Stimulated activated naive CD8-positive, alpha-beta T cell treated with anti-CD3 and anti-CD28 coated beads, Interleukin-15, amount 100 ng/mL, for 72 hours (primary cell): ENCODE measurements at regions not wholly inside any gene's neighbourhood (a gene's known extent, or its start where the extent isn't known, plus 50 kb on each side); places are given as distances from the start of the nearest gene placed in this dataset.
A peak's percentile ranks its signal among the peaks of the same experiment; 100 is the strongest.

Experiments used
- ATAC-seq: fragments of 150-1000 bp; cut with Tn5 transposase; 2 replicates; pipeline ENCODE4 v1.10.0; 2021; ENCODE audit warnings: mild to moderate bottlenecking, moderate library complexity
- DNase-seq, 2 donors: peaks; one replicate each; pipeline ENCODE4 v3.0.0; 2021 to 2022
- H3K27ac Mint-ChIP-seq, 2 donors: one replicate each; pipeline ENCODE4 v1.8.0; 2022; ENCODE audit warnings: mild to moderate bottlenecking in 2 of 2, mixed read lengths in 2 of 2, moderate library complexity in 2 of 2
- H3K27me3 Mint-ChIP-seq: one replicate; pipeline ENCODE4 v1.8.0; 2022; ENCODE audit warnings: mixed read lengths
- H3K4me1 Mint-ChIP-seq: one replicate; pipeline ENCODE4 v1.8.0; 2022; ENCODE audit warnings: mild to moderate bottlenecking, mixed read lengths
- H3K4me3 Mint-ChIP-seq, 2 donors: one replicate each; pipeline ENCODE4 v1.8.0; 2022; ENCODE audit warnings: mild to moderate bottlenecking in 2 of 2, mixed read lengths in 2 of 2, moderate library complexity in 1 of 2
- H3K9me3 Mint-ChIP-seq, 2 donors: one replicate each; pipeline ENCODE4 v1.8.0; 2022; ENCODE audit warnings: mixed read lengths in 2 of 2

DNA sequence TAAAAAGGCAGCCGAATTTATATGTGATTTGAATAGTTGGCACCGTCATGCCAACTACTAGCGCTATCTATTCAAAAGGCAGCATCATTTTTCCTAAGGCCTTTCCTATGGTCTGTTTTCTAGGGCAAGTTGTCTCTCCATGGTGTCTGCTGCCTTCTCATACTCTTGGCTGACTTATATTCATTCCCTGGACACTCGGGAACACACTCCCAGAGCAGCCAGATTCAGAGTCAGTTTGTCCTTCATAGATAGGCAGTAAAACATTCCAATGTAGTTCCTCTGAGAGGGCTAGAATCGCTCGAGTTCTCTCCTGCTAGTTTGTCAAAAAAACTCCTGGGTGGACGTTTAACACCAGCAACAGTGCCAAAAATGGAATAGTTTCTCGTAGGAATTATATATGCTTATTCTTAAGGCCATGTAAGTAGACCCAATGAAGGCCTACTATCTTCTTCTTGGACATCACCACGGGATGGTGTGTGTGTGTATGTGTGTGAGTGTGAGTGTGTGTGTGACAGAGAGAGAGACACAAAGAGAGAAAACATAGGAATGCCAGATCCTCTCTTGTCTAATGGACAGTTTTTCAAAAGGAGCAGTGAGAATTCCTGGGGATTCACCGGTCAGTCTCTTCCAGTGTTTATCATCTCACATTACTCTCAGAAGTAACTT, 129.3 kb upstream of the CTAGE1 start:
- Mint-ChIP-seq H3K4me1 (no peaks in the 10 kb centered on the region), H3K9me3 (no peaks in the 10 kb centered on the region), H3K27ac (no peak overlapping the region), H3K27me3 (peaks cover 7% of the 10 kb centered on the region), H3K4me3 (no peak overlapping the region)
- ATAC-seq: no peak
- no peak for DNase-seq

GRCh38 chr18:22547807-22548561, 130.3 kb upstream of the CTAGE1 start:
- Mint-ChIP-seq H3K27me3 (peaks cover 7% of the 10 kb centered on the region), H3K27ac (no peak overlapping the region), H3K4me3 (no peak overlapping the region), H3K9me3 (no peaks in the 10 kb centered on the region), H3K4me1 (no peaks in the 10 kb centered on the region)
- no peak for DNase-seq
- no peak for ATAC-seq

- ATAC-seq (no peak), DNase-seq (no peak)
- Mint-ChIP-seq H3K27me3 (peaks cover 3% of the 10 kb centered on the region), H3K4me1 (no peaks in the 10 kb centered on the region), H3K9me3 (no peaks in the 10 kb centered on the region), H3K4me3 (no peak overlapping the region), H3K27ac (no peak overlapping the region)
Measured at GRCh38 chr18:22549260-22549937, 131.7 kb upstream of the CTAGE1 start.

DNA sequence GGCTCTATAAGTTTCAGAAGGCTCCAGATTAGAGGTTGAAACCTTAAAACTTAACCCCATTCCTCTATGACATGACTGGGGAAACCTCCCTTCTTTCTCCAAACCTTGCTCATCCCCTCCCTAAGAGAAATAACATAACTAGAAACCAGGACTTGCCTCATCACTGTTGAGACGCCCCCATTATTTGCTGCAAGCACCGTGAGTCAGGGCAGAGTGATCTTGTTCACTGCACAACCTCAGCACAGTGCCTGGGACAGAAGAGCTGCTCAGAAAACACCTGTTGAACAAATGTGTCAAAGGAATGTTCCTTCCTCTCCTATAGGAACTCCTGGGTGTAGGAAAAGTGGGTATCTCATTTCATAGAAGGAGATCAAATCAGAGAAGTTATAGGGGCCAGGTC, 132.7 kb upstream of the CTAGE1 start:
- no peak for ATAC-seq
- Mint-ChIP-seq H3K4me1 (no peaks in the 10 kb centered on the region), H3K27me3 (no peaks in the 10 kb centered on the region), H3K27ac (no peak overlapping the region), H3K9me3 (no peaks in the 10 kb centered on the region), H3K4me3 (no peak overlapping the region)
- DNase-seq: no peak

DNA sequence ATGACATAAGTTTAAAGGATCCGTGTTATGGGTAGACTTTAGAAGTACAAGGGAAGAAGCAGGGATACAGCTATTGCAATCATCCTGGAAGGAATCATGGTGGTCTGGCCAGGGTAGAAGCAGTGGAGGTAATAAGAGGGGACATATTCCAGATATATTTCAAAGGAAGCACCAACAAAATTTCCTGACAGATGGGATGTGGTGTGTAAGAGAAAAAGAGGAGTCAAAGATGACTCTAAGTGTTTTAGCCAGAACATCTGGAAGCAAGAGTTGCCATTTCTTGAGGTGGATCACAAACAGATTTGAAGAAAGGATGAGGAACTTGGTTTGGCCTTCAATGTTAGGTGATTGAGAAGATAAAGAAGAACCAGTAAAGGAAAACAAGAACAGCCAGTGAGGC, 133.1 kb upstream of the CTAGE1 start:
- H3K4me1 Mint-ChIP-seq: no peaks in the 10 kb centered on the region
- no peak for ATAC-seq
- H3K4me3 Mint-ChIP-seq: no peak overlapping the region
- no peaks in the 10 kb centered on the region for H3K27me3 Mint-ChIP-seq
- no peaks in the 10 kb centered on the region for H3K9me3 Mint-ChIP-seq
- H3K27ac Mint-ChIP-seq: no peak overlapping the region
- no peak for DNase-seq

- H3K9me3 Mint-ChIP-seq: no peaks in the 10 kb centered on the region
- H3K4me1 Mint-ChIP-seq: no peaks in the 10 kb centered on the region
- ATAC-seq (no peak), DNase-seq (no peak)
- no peak overlapping the region for H3K27ac Mint-ChIP-seq
- H3K27me3 Mint-ChIP-seq: peaks cover 6% of the 10 kb centered on the region
- H3K4me3 Mint-ChIP-seq: no peak overlapping the region
Measured at GRCh38 chr18:22551536-22552151, 133.9 kb upstream of the CTAGE1 start.

GRCh38 chr18:22552254-22552653, 134.5 kb upstream of the CTAGE1 start:
- peaks cover 12% of the 10 kb centered on the region for H3K27me3 Mint-ChIP-seq

DNA sequence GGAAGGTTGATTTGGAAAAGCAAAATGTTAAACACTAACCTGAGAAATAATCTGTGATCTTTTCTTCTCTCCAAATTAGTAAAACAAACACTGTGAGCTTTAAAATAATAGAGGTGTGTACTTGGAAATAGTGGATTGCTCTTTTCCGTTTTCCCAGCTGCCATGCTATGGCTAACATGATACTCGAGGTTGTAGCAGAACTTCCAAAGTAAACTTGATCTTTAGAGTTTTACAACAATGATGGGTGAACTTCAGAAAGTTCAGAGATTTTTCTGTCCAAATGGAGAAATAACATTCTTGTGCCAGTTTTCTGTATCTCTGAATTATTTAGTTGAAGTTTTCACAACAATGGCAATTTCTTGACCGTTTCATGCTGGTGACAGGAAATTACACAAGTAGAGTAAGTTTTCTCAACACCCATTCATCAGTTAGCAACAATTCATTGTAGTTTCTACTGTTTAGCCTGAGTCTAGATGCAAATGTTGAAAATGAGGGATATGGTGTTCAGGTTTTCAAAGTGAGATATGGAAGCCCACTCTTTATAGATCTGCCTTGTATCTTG, 135.3 kb upstream of the CTAGE1 start:
- no peak overlapping the region for H3K4me3 Mint-ChIP-seq
- H3K27ac Mint-ChIP-seq: no peak overlapping the region
- ATAC-seq (no peak), DNase-seq (no peak)
- no peaks in the 10 kb centered on the region for H3K4me1 Mint-ChIP-seq
- no peaks in the 10 kb centered on the region for H3K9me3 Mint-ChIP-seq
- H3K27me3 Mint-ChIP-seq: peaks cover 19% of the 10 kb centered on the region

More at GRCh38 chr18:22552254-22552653, 134.5 kb upstream of the CTAGE1 start:
- ATAC-seq (no peak), DNase-seq (no peak)
- no peaks in the 10 kb centered on the region for H3K4me1 Mint-ChIP-seq
- H3K4me3 Mint-ChIP-seq: no peak overlapping the region
- no peak overlapping the region for H3K27ac Mint-ChIP-seq
- no peaks in the 10 kb centered on the region for H3K9me3 Mint-ChIP-seq

DNA sequence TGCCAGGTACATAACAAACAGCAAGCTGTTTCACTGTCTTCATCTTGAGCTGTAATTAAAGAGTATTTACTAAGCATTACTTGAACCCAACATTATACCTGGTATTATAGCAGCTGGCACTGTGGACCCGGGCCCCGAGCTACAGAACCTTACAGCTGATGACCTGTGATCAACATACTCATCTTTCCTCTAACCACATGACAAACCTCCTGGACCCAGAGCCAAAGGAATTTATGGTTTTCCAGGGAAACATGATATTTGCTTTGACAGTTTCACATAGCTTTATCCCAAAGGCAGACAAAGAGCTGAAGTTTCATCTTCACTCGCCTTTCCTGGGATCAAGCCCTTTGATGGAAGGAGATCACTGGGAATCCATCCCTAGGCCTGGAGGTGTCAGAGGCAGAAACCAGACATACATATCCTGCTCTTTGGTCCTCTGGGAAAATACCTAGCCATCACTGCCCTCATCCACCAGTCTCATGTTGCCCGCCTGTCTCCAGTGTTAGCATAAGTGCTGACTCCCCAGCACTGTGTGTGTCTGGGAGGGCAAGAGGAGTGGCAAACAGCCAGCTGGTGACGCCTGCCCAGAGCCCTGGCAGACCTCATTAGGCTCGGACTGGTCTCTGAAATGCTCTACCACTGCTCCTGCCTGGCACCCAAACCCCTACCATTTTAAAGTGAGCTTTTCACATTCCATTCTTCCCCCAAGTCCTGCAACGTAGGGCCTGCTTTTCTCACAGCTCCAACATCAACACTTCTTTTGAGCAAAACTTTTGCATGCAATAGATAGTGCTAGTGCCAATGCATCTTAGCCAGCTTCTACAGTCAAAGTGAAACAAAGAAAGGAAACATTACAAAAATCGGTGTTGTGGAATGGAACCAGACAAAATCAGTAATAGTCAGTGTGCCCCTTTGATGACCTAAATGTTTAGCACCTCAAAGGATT, 138.8 kb upstream of the CTAGE1 start:
- H3K27me3 Mint-ChIP-seq: peaks cover 50% of the 10 kb centered on the region
- no peak overlapping the region for H3K27ac Mint-ChIP-seq
- no peak overlapping the region for H3K4me3 Mint-ChIP-seq

GRCh38 chr18:22557168-22557941, 139.6 kb upstream of the CTAGE1 start:
- Mint-ChIP-seq H3K4me3 (no peak overlapping the region), H3K27me3 (peaks cover 50% of the 10 kb centered on the region), H3K27ac (no peak overlapping the region), H3K4me1 (peaks cover 16% of the 10 kb centered on the region), H3K9me3 (no peaks in the 10 kb centered on the region)
- DNase-seq (no peak), ATAC-seq (no peak)

More for the DNA sequence above, 138.8 kb upstream of the CTAGE1 start:
- no peaks in the 10 kb centered on the region for H3K9me3 Mint-ChIP-seq
- DNase-seq: no peak
- no peak for ATAC-seq
- H3K4me1 Mint-ChIP-seq: peaks cover 16% of the 10 kb centered on the region

GRCh38 chr18:22558945-22559385, 141.2 kb upstream of the CTAGE1 start:
- peak; percentile 8 for ATAC-seq
- Mint-ChIP-seq H3K4me3 (peak overlapping the region in 1 of 2 donors; percentile 62), H3K27ac (peak overlapping the region in 1 of 2 donors; percentile 57), H3K4me1 (peaks cover 16% of the 10 kb centered on the region), H3K9me3 (no peaks in the 10 kb centered on the region), H3K27me3 (peaks cover 50% of the 10 kb centered on the region)
- no peak for DNase-seq

DNA sequence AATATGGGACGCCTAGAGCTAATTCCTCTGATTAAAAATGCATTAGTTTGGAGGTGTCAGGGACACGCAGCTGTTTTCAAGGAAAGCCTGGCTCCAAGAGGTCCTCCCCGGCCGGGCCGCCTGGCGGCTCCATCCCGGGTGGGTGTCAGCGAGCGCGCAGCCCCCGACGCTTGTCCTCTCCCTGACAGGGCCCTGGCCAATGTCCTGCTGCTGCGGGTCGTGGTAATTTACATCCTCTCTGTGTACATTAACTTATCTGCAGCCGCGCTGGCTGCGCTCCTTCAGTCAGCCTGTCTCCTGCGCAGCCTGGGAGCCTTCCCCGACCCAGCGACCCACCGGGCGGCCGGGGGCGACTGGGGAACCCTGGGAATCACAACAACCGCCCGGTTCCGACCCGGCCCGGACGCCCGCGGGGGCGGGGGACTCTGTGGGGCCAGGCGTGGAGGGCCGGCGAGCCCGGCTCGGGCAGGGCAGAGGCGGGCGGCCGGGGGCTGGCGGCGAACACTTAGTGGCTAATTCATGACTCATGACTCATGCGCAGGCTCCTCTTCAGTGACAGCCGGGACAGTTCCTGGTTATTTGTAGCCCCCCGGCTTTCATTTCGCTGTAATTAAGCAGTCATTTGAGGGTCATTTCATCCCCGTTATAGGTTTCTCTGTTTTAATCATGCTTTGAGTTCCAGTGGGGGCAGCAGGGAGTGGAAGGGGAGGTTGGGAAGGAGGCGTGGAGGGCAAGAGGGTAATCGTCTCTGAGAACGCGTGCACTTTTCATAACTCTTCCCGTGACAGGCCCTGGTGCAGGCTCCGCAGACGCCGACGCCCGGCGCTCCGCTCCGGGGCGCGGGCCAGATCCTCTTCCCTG, 141.9 kb upstream of the CTAGE1 start:
- DNase-seq (peak in 1 of 2 donors; percentile 25), ATAC-seq (peak; percentile 69)
- Mint-ChIP-seq H3K4me3 (peak overlapping the region; percentile 65 to 78), H3K27me3 (peaks cover 50% of the 10 kb centered on the region), H3K9me3 (no peaks in the 10 kb centered on the region), H3K4me1 (peaks cover 16% of the 10 kb centered on the region), H3K27ac (no peak overlapping the region)

DNA sequence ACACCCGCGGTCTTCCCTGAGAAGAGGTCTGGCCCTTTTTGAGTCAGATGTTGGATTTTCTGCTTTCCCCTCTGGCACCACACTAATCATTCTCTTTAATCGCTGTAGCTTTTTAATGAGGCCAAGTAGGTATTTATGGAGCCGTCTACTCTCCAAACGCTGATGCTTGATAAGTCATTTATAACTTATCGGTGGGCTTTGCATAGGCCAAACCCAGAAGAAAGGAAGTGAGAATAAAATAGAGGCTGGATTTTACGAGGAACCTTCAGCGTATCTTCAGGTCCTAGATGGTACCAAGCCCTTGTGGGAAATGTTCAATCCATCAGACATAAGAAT, 142.5 kb upstream of the CTAGE1 start:
- Mint-ChIP-seq H3K4me1 (peaks cover 16% of the 10 kb centered on the region), H3K27me3 (peaks cover 50% of the 10 kb centered on the region), H3K4me3 (peak overlapping the region; percentile 65 to 78), H3K9me3 (no peaks in the 10 kb centered on the region), H3K27ac (no peak overlapping the region)
- no peak for ATAC-seq
- no peak for DNase-seq
